Esophagus squamous epithelium (tissue), 5 donors: ENCODE measurements at regions not wholly inside any gene's neighbourhood (a gene's known extent, or its start where the extent isn't known, plus 50 kb on each side); places are given as distances from the start of the nearest gene placed in this dataset.

Source experiments
- DNase-seq: peaks from one replicate; lab custom pipeline; 2025; lab: John Stamatoyannopoulos, UW
- H3K27ac ChIP-seq, 4 donors: fragments of 200-600 bp; sonication (generic); one replicate each; pipeline ENCODE4 v1.5.1; 2016 to 2019; ENCODE audit warnings: mild to moderate bottlenecking in 1 of 4
- H3K27me3 ChIP-seq, 4 donors: fragments of 200-600 bp; sonication (generic); 1 replicate in 3 of 4; 2 replicates in 1 of 4; pipeline versions ENCODE4 v1.5.1 to v1.6.0; 2017 to 2021; ENCODE audit warnings: antibody characterized with exemption in 1 of 4
- H3K36me3 ChIP-seq, 3 donors: fragments of 200-600 bp; sonication (generic); one replicate each; pipeline ENCODE4 v1.5.1; 2016 to 2019
- H3K4me1 ChIP-seq, 3 donors: fragments of 200-600 bp; sonication (generic); one replicate each; pipeline ENCODE4 v1.5.1; 2017 to 2019
- H3K4me3 ChIP-seq, 4 donors: fragments of 200-600 bp; sonication (generic); 1 replicate in 3 of 4; 2 replicates in 1 of 4; pipeline ENCODE4 v1.5.1; 2016 to 2019; ENCODE audit warnings: mild to moderate bottlenecking in 2 of 4, moderate library complexity in 1 of 4
- H3K9me3 ChIP-seq, 3 donors: fragments of 200-600 bp; sonication (generic); one replicate each; pipeline ENCODE4 v1.5.1; 2016 to 2019
- CTCF ChIP-seq, 6 experiments: fragments of 450-650 bp in 4 of 6; fragments of 200-600 bp in 2 of 6; sonication (generic) in 2 of 6; IDR thresholded peaks; one replicate each; pipeline ENCODE4 v1.5.1; 2016 to 2019; ENCODE audit warnings: antibody characterized with exemption in 6 of 6, mild to moderate bottlenecking in 4 of 6, moderate library complexity in 4 of 6
- POLR2A ChIP-seq, 4 donors: fragments of 450-650 bp; IDR thresholded peaks; one replicate each; pipeline ENCODE4 v1.6.1; 2017; ENCODE audit warnings: antibody characterized with exemption in 4 of 4, mild to moderate bottlenecking in 4 of 4, moderate library complexity in 3 of 4
- WGBS, 2 donors: methylation state at CpG; one replicate each; pipeline ENCODE4 v1.1.5; 2018; 5-methylcytosine and 5-hydroxymethylcytosine counted together
- intact Hi-C: fragments of 100-400 bp; cut with DNase I; formaldehyde crosslinking; loops from one replicate; pipeline ENCODE4 v1.15.0; 2022
- donor health status: DM: yes; HTN: yes; CAD: no.

DNA sequence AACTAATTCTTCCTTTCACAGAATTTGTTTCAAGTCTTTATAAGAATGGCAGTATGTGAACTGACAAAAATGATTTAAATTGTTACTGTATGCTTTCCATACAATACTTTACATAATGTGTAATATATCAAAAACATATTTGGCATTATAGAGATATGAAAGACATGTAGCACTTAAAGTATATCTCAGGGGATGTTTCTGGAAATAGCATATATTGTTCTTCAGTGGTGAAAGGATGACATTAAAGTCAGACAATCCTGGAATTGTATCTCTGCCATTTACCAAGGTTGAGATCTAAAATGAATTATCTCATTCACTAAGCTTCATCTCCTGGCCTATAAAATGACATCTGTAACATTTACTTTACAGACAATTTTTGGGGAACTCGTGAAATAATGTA, 358.4 kb upstream of the EPHA5 start:
- Histone ChIP-seq H3K27me3 (no peaks in the 10 kb centered on the region), H3K4me1 (no peaks in the 10 kb centered on the region), H3K4me3 (no peak overlapping the region), H3K36me3 (no peaks in the 10 kb centered on the region), H3K27ac (no peak overlapping the region), H3K9me3 (no peaks in the 10 kb centered on the region)
- TF ChIP-seq POLR2A (IDR thresholded peaks at IDR 0.05) (no peak), CTCF (IDR thresholded peaks at IDR 0.05) (no peak)
- WGBS, 2 donors = 73 to 74% methylated on average over 1 of the region's 1 CpG
- DNase-seq = no peak
- intact Hi-C loops = no loop called here

DNA sequence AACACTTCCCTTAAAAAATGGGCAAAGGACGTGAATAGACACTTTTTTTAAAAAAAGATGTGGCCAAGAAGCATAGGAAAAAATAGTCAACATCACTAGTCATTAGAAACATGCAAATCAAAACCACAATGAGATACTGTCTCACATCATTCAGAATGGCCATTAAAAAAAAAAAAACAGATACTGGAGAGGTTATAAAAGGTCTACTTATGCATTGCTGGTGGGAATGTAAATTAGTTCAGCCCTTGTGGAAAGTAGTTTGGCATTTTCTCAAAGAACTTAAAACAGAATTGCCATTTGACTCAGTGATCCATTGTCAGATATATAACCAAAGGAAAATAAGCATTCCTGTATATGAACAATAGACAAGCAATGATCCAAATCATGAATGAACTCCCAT, 352.8 kb upstream of the EPHA5 start:
- no peak overlapping the region for H3K27ac ChIP-seq
- 9 to 15% methylated on average over 1 of the region's 1 CpG for WGBS, 2 donors
- DNase-seq = no peak
- intact Hi-C loops = no loop called here
- no peaks in the 10 kb centered on the region for H3K4me1 ChIP-seq
- H3K36me3 ChIP-seq = no peaks in the 10 kb centered on the region
- no peak for TF ChIP-seq POLR2A (IDR thresholded peaks at IDR 0.05)
- no peak for TF ChIP-seq CTCF (IDR thresholded peaks at IDR 0.05)
- H3K27me3 ChIP-seq = no peaks in the 10 kb centered on the region
- no peak overlapping the region for H3K4me3 ChIP-seq
- H3K9me3 ChIP-seq = peaks cover 0 to 5% (median 0%) of the 10 kb centered on the region in 3 donors

GRCh38 chr4:66017671-66018070, 347.4 kb upstream of the EPHA5 start:
- no peaks in the 10 kb centered on the region for H3K36me3 ChIP-seq
- intact Hi-C loops = no loop called here
- no peak overlapping the region for H3K27ac ChIP-seq
- H3K9me3 ChIP-seq = peaks cover 0 to 29% (median 2%) of the 10 kb centered on the region in 3 donors
- 81 to 84% methylated on average over 3 of the region's 3 CpGs for WGBS, 2 donors
- TF ChIP-seq POLR2A (IDR thresholded peaks at IDR 0.05) (no peak), CTCF (IDR thresholded peaks at IDR 0.05) (no peak)
- no peak for DNase-seq
- H3K4me1 ChIP-seq = no peaks in the 10 kb centered on the region
- no peaks in the 10 kb centered on the region for H3K27me3 ChIP-seq
- H3K4me3 ChIP-seq = no peak overlapping the region

- Histone ChIP-seq H3K4me3 (no peak overlapping the region), H3K9me3 (peaks cover 0 to 28% (median 2%) of the 10 kb centered on the region in 3 donors), H3K36me3 (no peaks in the 10 kb centered on the region), H3K27me3 (no peaks in the 10 kb centered on the region), H3K4me1 (no peaks in the 10 kb centered on the region), H3K27ac (no peak overlapping the region)
- intact Hi-C loops = no loop called here
- TF ChIP-seq CTCF (IDR thresholded peaks at IDR 0.05) (no peak), POLR2A (IDR thresholded peaks at IDR 0.05) (no peak)
- no peak for DNase-seq
- WGBS, 2 donors = 55% methylated on average over 1 of the region's 1 CpG
Observed at GRCh38 chr4:66016240-66016639, 346.0 kb upstream of the EPHA5 start.

DNA sequence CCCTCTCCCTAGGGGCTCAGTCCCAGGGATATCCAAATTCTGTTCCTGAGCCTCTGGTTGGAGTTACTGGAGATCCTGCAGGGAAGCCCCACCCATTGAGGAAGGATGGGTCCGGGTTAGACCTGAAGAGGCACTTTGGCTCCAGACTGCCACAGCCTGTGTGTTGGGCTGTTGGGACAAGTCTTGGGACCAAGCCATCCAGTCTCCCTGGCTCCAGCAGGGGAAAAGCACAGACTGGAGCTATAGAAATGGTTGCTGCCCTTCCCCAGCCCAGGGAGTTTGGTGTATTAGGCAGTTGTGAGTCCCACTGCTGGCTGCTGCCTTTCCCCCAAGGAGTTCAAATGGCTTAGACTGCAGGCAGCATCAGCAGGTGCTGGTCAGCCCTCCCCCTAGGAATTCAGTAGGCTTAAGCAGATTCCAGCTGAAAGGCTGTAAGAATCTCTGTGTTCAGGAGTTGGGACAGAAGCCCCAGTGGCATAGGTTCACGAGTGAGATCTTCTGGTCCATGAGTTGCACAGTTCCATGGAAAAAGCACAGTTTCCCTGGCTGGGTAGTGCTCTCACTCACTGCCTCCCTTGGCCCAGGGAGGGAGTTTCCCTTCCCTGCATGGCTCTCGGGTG, 344.0 kb upstream of the EPHA5 start:
- no peak for TF ChIP-seq CTCF (IDR thresholded peaks at IDR 0.05)
- 17 to 40% methylated on average over 1 to 2 of the region's 3 CpGs for WGBS, 2 donors
- H3K4me3 ChIP-seq = no peak overlapping the region
- no peak for DNase-seq
- H3K9me3 ChIP-seq = peaks cover 0 to 28% (median 2%) of the 10 kb centered on the region in 3 donors
- intact Hi-C loops = no loop called here
- no peaks in the 10 kb centered on the region for H3K27me3 ChIP-seq
- H3K36me3 ChIP-seq = no peaks in the 10 kb centered on the region
- no peak overlapping the region for H3K27ac ChIP-seq
- no peaks in the 10 kb centered on the region for H3K4me1 ChIP-seq
